Uterus (tissue), 3 donors: ENCODE measurements at regions not wholly inside any gene's neighbourhood (a gene's known extent, or its start where the extent isn't known, plus 50 kb on each side); places are given as distances from the start of the nearest gene placed in this dataset.

Source experiments
- DNase-seq, 2 donors: peaks; one replicate each; pipeline ENCODE4 v3.0.0-alpha.2; 2019 to 2020
- H3K27ac ChIP-seq, 2 donors: fragments of 200-600 bp; sonication (generic); 1 replicate in 1 of 2; 2 replicates in 1 of 2; pipeline ENCODE4 v1.5.1; 2016 to 2018
- H3K27me3 ChIP-seq, 2 donors: fragments of 200-600 bp; sonication (generic); one replicate each; pipeline ENCODE4 v1.5.1; 2018 to 2019; ENCODE audit warnings: control low read depth in 1 of 2
- H3K36me3 ChIP-seq, 2 donors: fragments of 200-600 bp; sonication (generic); one replicate each; pipeline ENCODE4 v1.5.1; 2019; ENCODE audit warnings: control low read depth in 1 of 2
- H3K4me1 ChIP-seq, 2 donors: fragments of 200-600 bp; sonication (generic); one replicate each; pipeline ENCODE4 v1.5.1; 2018 to 2019; ENCODE audit warnings: control low read depth in 1 of 2
- H3K4me3 ChIP-seq, 2 donors: fragments of 200-600 bp; sonication (generic); 1 replicate in 1 of 2; 2 replicates in 1 of 2; pipeline ENCODE4 v1.5.1; 2018 to 2019; ENCODE audit warnings: mild to moderate bottlenecking in 1 of 2
- H3K9me3 ChIP-seq, 2 donors: fragments of 200-600 bp; sonication (generic); one replicate each; pipeline ENCODE4 v1.5.1; 2019; ENCODE audit warnings: control low read depth in 1 of 2
- CTCF ChIP-seq, 4 experiments: fragments of 200-600 bp in 2 of 4; fragments of 450-650 bp in 2 of 4; sonication (generic) in 2 of 4; IDR thresholded peaks; one replicate each; pipeline ENCODE4 v1.5.1; 2016 to 2019; ENCODE audit warnings: antibody characterized with exemption in 4 of 4, mild to moderate bottlenecking in 2 of 4, moderate library complexity in 1 of 4
- POLR2A ChIP-seq, 2 donors: fragments of 450-650 bp; IDR thresholded peaks; one replicate each; pipeline ENCODE4 v1.6.1; 2016; ENCODE audit warnings: antibody characterized with exemption in 2 of 2, mild to moderate bottlenecking in 1 of 2, moderate library complexity in 1 of 2
- intact Hi-C: fragments of 100-400 bp; cut with DNase I; formaldehyde crosslinking; loops from one replicate; pipeline ENCODE4 v1.15.1; 2023; ENCODE audit warnings: low total_unique reads
- donor health status: DM: yes; HTN: yes; CAD: no.

DNA sequence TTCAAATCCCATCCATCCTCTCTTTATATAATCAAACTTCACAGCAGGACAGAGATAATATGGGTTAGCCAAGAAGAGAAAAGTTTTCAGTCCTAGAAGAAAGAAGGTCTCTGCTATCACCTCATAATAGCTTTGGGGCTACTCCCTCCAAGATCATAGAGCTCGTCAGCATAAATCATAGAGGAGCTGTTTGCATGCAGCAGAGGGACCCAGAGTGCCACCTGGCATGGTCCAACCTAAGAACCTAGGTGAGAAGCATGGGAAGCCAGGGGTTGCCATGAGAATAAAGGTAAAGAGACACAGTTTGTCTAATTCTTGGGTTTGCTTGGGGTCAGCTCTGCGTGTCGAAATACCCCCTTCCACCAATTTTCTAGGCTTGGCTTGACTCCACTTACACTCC is 87.1 kb upstream of the CYP1B1 start:
- peak overlapping the region; percentile 34 to 47 for H3K27ac ChIP-seq
- H3K36me3 ChIP-seq = no peaks in the 10 kb centered on the region
- TF ChIP-seq CTCF (IDR thresholded peaks at IDR 0.05) (no peak), POLR2A (IDR thresholded peaks at IDR 0.05) (no peak)
- H3K4me3 ChIP-seq = no peak overlapping the region
- no peaks in the 10 kb centered on the region for H3K9me3 ChIP-seq
- peaks cover 4 to 8% of the 10 kb centered on the region in 2 donors for H3K4me1 ChIP-seq
- DNase-seq = no peak
- no peaks in the 10 kb centered on the region for H3K27me3 ChIP-seq
- intact Hi-C loops = loop anchor here (10.0 kb wide), 1 partner anchor 1808 kb away; the partner anchor contains the start of gene CRIM1

- Histone ChIP-seq H3K27me3 (no peaks in the 10 kb centered on the region), H3K4me3 (no peak overlapping the region), H3K9me3 (no peaks in the 10 kb centered on the region), H3K27ac (peak overlapping the region; percentile 73 to 74), H3K36me3 (no peaks in the 10 kb centered on the region), H3K4me1 (peaks cover 4 to 8% of the 10 kb centered on the region in 2 donors)
- DNase-seq = no peak
- intact Hi-C loops = loop anchor here (10.0 kb wide), 1 partner anchor 1806 kb away; the partner anchor contains the start of gene CRIM1
- TF ChIP-seq POLR2A (IDR thresholded peaks at IDR 0.05) (no peak), CTCF (IDR thresholded peaks at IDR 0.05) (no peak)
These were observed 84.6 kb upstream of the CYP1B1 start for GRCh38 chr2:38160516-38160915.

GRCh38 chr2:38159597-38159996 is 83.6 kb upstream of the CYP1B1 start:
- peaks cover 4 to 8% of the 10 kb centered on the region in 2 donors for H3K4me1 ChIP-seq
- H3K4me3 ChIP-seq = no peak overlapping the region

DNA sequence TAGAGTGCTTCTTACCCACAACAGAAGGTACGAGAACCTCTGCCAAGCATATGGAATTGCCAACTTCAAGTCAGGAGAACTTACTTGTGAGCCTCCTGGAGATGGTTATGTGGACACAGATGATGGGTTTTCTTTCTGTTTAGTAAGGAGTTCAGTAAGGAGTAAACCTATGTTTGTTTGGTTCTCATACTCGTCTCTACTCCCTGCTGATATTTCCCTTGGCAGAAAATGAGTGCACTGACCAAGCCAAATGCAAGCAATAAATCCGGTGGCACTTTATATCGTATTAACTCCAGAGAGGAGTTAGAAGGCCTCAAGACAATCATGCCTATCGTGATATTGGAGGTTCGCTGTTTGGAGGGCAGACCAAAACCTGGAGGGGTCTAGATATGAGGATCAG is 83.2 kb upstream of the CYP1B1 start:
- Histone ChIP-seq H3K27me3 (no peaks in the 10 kb centered on the region), H3K27ac (peak overlapping the region; percentile 73 to 74), H3K4me3 (no peak overlapping the region), H3K9me3 (no peaks in the 10 kb centered on the region), H3K36me3 (no peaks in the 10 kb centered on the region), H3K4me1 (peaks cover 4 to 8% of the 10 kb centered on the region in 2 donors)
- DNase-seq = no peak
- intact Hi-C loops = no loop called here
- TF ChIP-seq POLR2A (IDR thresholded peaks at IDR 0.05) = no peak

More at GRCh38 chr2:38159597-38159996, 83.6 kb upstream of the CYP1B1 start:
- DNase-seq = no peak
- no peaks in the 10 kb centered on the region for H3K27me3 ChIP-seq
- no peaks in the 10 kb centered on the region for H3K36me3 ChIP-seq
- H3K27ac ChIP-seq = peak overlapping the region; percentile 73 to 74
- TF ChIP-seq POLR2A (IDR thresholded peaks at IDR 0.05) (no peak), CTCF (IDR thresholded peaks at IDR 0.05) (no peak)
- intact Hi-C loops = no loop called here
- H3K9me3 ChIP-seq = no peaks in the 10 kb centered on the region

- H3K27ac ChIP-seq = peak overlapping the region; percentile 73 to 74
- intact Hi-C loops = no loop called here
- DNase-seq = no peak
These were observed 82.6 kb upstream of the CYP1B1 start for GRCh38 chr2:38158378-38159118.

More at GRCh38 chr2:38158378-38159118, 82.6 kb upstream of the CYP1B1 start:
- no peaks in the 10 kb centered on the region for H3K27me3 ChIP-seq
- no peaks in the 10 kb centered on the region for H3K36me3 ChIP-seq
- H3K4me3 ChIP-seq = no peak overlapping the region
- H3K9me3 ChIP-seq = no peaks in the 10 kb centered on the region
- H3K4me1 ChIP-seq = peaks cover 4 to 8% of the 10 kb centered on the region in 2 donors
- TF ChIP-seq CTCF (IDR thresholded peaks at IDR 0.05) (no peak), POLR2A (IDR thresholded peaks at IDR 0.05) (no peak)
